ENCODE measurements at regions not wholly inside any gene's neighbourhood (a gene's known extent, or its start where the extent isn't known, plus 50 kb on each side); places are given as distances from the start of the nearest gene placed in this dataset.
A peak's percentile ranks its signal among the peaks of the same experiment; 100 is the strongest.
"Not testable (repeated sequence)": the region's sequence is repeated elsewhere in the genome, so short reads cannot be mapped to it uniquely, and the experiment has no call there.

DNA sequence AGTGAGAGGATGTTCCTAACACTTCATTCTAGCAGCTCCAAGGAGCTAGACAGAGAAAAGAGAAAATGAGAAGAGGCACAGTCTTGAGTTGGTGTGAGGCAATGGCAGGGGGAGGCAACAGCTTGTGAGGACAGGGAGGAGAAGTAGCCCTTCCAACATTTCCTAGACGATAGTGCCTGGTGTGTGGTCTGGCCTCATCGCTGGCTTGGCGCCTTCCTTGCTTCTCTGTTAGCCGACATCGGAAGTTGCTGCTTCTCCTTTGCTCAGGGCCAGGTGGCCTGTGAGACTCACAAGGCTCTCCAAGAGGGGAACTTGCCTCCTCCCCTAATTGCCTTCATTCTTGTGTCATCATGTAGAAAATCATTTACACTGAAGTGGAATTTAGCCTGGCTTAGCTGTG, 208.7 kb downstream of the MAP2K4 start:
- no peak for DNase-seq (ENCODE audit: low spot score in 2 of 2)
- Histone ChIP-seq H3K27ac (peak overlapping the region; percentile 73 to 75), H3K27me3 (no peaks in the 10 kb centered on the region), H3K36me3 (no peaks in the 10 kb centered on the region), H3K9me3 (no peaks in the 10 kb centered on the region), H3K4me1 (peaks cover 7 to 37% of the 10 kb centered on the region in 2 donors), H3K4me3 (no peak overlapping the region)
- TF ChIP-seq, protein P1, sequence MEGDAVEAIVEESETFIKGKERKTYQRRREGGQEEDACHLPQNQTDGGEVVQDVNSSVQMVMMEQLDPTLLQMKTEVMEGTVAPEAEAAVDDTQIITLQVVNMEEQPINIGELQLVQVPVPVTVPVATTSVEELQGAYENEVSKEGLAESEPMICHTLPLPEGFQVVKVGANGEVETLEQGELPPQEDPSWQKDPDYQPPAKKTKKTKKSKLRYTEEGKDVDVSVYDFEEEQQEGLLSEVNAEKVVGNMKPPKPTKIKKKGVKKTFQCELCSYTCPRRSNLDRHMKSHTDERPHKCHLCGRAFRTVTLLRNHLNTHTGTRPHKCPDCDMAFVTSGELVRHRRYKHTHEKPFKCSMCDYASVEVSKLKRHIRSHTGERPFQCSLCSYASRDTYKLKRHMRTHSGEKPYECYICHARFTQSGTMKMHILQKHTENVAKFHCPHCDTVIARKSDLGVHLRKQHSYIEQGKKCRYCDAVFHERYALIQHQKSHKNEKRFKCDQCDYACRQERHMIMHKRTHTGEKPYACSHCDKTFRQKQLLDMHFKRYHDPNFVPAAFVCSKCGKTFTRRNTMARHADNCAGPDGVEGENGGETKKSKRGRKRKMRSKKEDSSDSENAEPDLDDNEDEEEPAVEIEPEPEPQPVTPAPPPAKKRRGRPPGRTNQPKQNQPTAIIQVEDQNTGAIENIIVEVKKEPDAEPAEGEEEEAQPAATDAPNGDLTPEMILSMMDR (IDR thresholded peaks at IDR 0.05), result no peak
- intact Hi-C loops (cut with DNase I), result no loop called here

GRCh38 chr17:12230481-12231354, 210.0 kb downstream of the MAP2K4 start:
- Histone ChIP-seq H3K9me3 (no peaks in the 10 kb centered on the region), H3K36me3 (no peaks in the 10 kb centered on the region), H3K4me3 (no peak overlapping the region), H3K27ac (peak overlapping the region; percentile 73 to 75), H3K4me1 (peaks cover 7 to 37% of the 10 kb centered on the region in 2 donors), H3K27me3 (no peaks in the 10 kb centered on the region)
- intact Hi-C loops (cut with DNase I), result no loop called here
- TF ChIP-seq, protein P1 (IDR thresholded peaks at IDR 0.05), result no peak
- DNase-seq (ENCODE audit: low spot score in 2 of 2), result no peak

- TF ChIP-seq, protein P1 (IDR thresholded peaks at IDR 0.05), result no peak
- Histone ChIP-seq H3K27ac (peak overlapping the region; percentile 73 to 75), H3K27me3 (no peaks in the 10 kb centered on the region), H3K4me3 (no peak overlapping the region), H3K9me3 (no peaks in the 10 kb centered on the region), H3K36me3 (no peaks in the 10 kb centered on the region), H3K4me1 (peaks cover 7 to 37% of the 10 kb centered on the region in 2 donors)
- peak in 1 of 2 donors; percentile 79 for DNase-seq (ENCODE audit: low spot score in 2 of 2)
- intact Hi-C loops (cut with DNase I), result no loop called here
Observed at GRCh38 chr17:12231355-12231682, 210.6 kb downstream of the MAP2K4 start.

GRCh38 chr17:12239021-12239420, 218.3 kb downstream of the MAP2K4 start:
- H3K4me1 ChIP-seq; intact Hi-C loops (cut with DNase I); H3K9me3 ChIP-seq; DNase-seq (ENCODE audit: low spot score in 2 of 2); H3K27ac ChIP-seq; H3K4me3 ChIP-seq; H3K36me3 ChIP-seq; H3K27me3 ChIP-seq: not testable (repeated sequence)

- no peak for DNase-seq (ENCODE audit: low spot score in 2 of 2)
- Histone ChIP-seq H3K9me3 (no peaks in the 10 kb centered on the region), H3K27me3 (no peaks in the 10 kb centered on the region), H3K4me3 (no peak overlapping the region), H3K27ac (no peak overlapping the region), H3K36me3 (no peaks in the 10 kb centered on the region), H3K4me1 (no peaks in the 10 kb centered on the region)
- intact Hi-C loops (cut with DNase I), result no loop called here
- TF ChIP-seq, protein P1 (IDR thresholded peaks at IDR 0.05), result no peak
Observed at GRCh38 chr17:12242345-12242954, 221.8 kb downstream of the MAP2K4 start.

DNA sequence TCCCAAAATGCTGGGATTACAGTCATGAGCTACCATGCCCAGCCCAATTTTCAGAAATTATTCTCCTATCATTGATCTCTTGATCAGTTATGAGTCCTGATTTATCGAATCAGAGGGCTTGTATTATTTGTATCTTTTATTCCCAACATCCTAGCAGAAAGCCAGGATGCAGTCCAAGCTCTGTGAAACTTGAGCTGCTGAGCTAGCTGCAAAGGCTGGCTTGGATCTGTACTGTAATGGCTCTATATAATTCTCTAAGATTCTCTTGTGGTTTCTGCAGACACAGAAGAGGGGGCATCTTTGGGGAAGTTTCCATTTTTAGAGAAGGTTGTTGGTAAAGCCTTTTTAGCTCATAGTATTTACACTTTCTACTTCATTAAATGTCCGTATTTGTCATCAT, 227.1 kb downstream of the MAP2K4 start:
- intact Hi-C loops (cut with DNase I), result no loop called here
- H3K9me3 ChIP-seq, result no peaks in the 10 kb centered on the region
- H3K27ac ChIP-seq, result no peak overlapping the region

More for the DNA sequence above, 227.1 kb downstream of the MAP2K4 start:
- no peak overlapping the region for H3K4me3 ChIP-seq
- H3K4me1 ChIP-seq, result peaks cover 0 to 3% of the 10 kb centered on the region in 2 donors
- no peaks in the 10 kb centered on the region for H3K27me3 ChIP-seq
- no peaks in the 10 kb centered on the region for H3K36me3 ChIP-seq
- DNase-seq (ENCODE audit: low spot score in 2 of 2), result no peak
- TF ChIP-seq, protein P1 (IDR thresholded peaks at IDR 0.05), result no peak
